Amygdala (tissue), 56 donors: ENCODE measurements at regions not wholly inside any gene's neighbourhood (a gene's known extent, or its start where the extent isn't known, plus 50 kb on each side); places are given as distances from the start of the nearest gene placed in this dataset.
"Not testable (repeated sequence)": the region's sequence is repeated elsewhere in the genome, so short reads cannot be mapped to it uniquely, and the experiment has no call there.

Experiments used
- DNase-seq, 56 donors: peaks; one replicate each; lab custom pipeline; 2025; lab: John Stamatoyannopoulos, UW

- DNase-seq: no peak
These were observed 273.8 kb downstream of the RPS6KC1 start for GRCh38 chr1:213324859-213325258.

- DNase-seq: no peak
These were observed 274.4 kb downstream of the RPS6KC1 start for GRCh38 chr1:213325482-213325881.

- DNase-seq: no peak
These were observed 275.4 kb downstream of the RPS6KC1 start for GRCh38 chr1:213326281-213327016.

GRCh38 chr1:213327017-213327667 is 276.1 kb downstream of the RPS6KC1 start:
- DNase-seq: peak in 2 of 56 donors; percentile 2 to 11

- DNase-seq: no peak
These were observed 278.5 kb downstream of the RPS6KC1 start for GRCh38 chr1:213329406-213330008.

- DNase-seq: no peak
These were observed 279.2 kb downstream of the RPS6KC1 start for GRCh38 chr1:213330281-213330680.

GRCh38 chr1:213331631-213332175 is 280.7 kb downstream of the RPS6KC1 start:
- DNase-seq: no peak

GRCh38 chr1:213332491-213332890 is 281.4 kb downstream of the RPS6KC1 start:
- no peak for DNase-seq

- no peak for DNase-seq
These were observed 282.1 kb downstream of the RPS6KC1 start for GRCh38 chr1:213333121-213333520.

GRCh38 chr1:213335084-213335483 is 284.0 kb downstream of the RPS6KC1 start:
- DNase-seq: no peak

GRCh38 chr1:213337025-213337678 is 286.1 kb downstream of the RPS6KC1 start:
- DNase-seq: no peak

- DNase-seq: no peak
These were observed 289.6 kb downstream of the RPS6KC1 start for GRCh38 chr1:213340593-213340992.

GRCh38 chr1:213345621-213346020 is 294.6 kb downstream of the RPS6KC1 start:
- DNase-seq: no peak

GRCh38 chr1:213357403-213357802 is 306.4 kb downstream of the RPS6KC1 start:
- no peak for DNase-seq

- not testable (repeated sequence) for DNase-seq
These were observed 307.3 kb downstream of the RPS6KC1 start for GRCh38 chr1:213358368-213358767.

- no peak for DNase-seq
These were observed 311.6 kb downstream of the RPS6KC1 start for GRCh38 chr1:213362598-213362997.

GRCh38 chr1:213366141-213366831 is 315.2 kb downstream of the RPS6KC1 start:
- no peak for DNase-seq

- DNase-seq: no peak
These were observed 318.4 kb downstream of the RPS6KC1 start for GRCh38 chr1:213369465-213369864.

- DNase-seq: no peak
These were observed 319.5 kb downstream of the RPS6KC1 start for GRCh38 chr1:213370523-213370922.

- DNase-seq: no peak
These were observed 320.4 kb downstream of the RPS6KC1 start for GRCh38 chr1:213371525-213371846.
